ENCODE measurements at regions not wholly inside any gene's neighbourhood (a gene's known extent, or its start where the extent isn't known, plus 50 kb on each side); places are given as distances from the start of the nearest gene placed in this dataset.
"Not testable (repeated sequence)": the region's sequence is repeated elsewhere in the genome, so short reads cannot be mapped to it uniquely, and the experiment has no call there.

GRCh38 chrX:41029332-41029731 lies 55.9 kb upstream of the USP9X start:
- Histone ChIP-seq H3K4me2 (ENCODE audit: insufficient read depth, low read length) (no peak overlapping the region), H4K20me1 (ENCODE audit: insufficient read depth, low read length) (no peaks in the 10 kb centered on the region), H3K9me3 (ENCODE audit: insufficient read depth, low read length, severe bottlenecking) (no peaks in the 10 kb centered on the region), H2AFZ (ENCODE audit: low read depth, low read length) (no peak overlapping the region), H3K27me3 (ENCODE audit: insufficient read depth, low read length, poor library complexity) (no peaks in the 10 kb centered on the region), H3K4me1 (ENCODE audit: insufficient read depth, low read length) (no peaks in the 10 kb centered on the region), H3K36me3 (ENCODE audit: insufficient read depth, low read length) (no peaks in the 10 kb centered on the region), H3K27ac (ENCODE audit: low read length) (no peak overlapping the region), H3K79me2 (ENCODE audit: insufficient read depth, low read length) (no peaks in the 10 kb centered on the region), H3K9ac (ENCODE audit: low read depth, low read length) (no peak overlapping the region), H3K4me3 (ENCODE audit: low read depth in 1 of 2, low read length in 2 of 2) (no peak overlapping the region)
- no peak for DNase-seq
- TF ChIP-seq EZH2 (IDR thresholded peaks at IDR 0.05; ENCODE audit: borderline replicate concordance, low read depth, low read length, severe bottlenecking) (no peak), CTCF (IDR thresholded peaks at IDR 0.05; ENCODE audit: borderline replicate concordance, extremely low read depth, low read length, poor library complexity, severe bottlenecking) (no peak)
- ATAC-seq (ENCODE audit: insufficient read depth, low read depth), result no peak

- TF ChIP-seq CTCF (IDR thresholded peaks at IDR 0.05; ENCODE audit: borderline replicate concordance, extremely low read depth, low read length, poor library complexity, severe bottlenecking) (no peak), EZH2 (IDR thresholded peaks at IDR 0.05; ENCODE audit: borderline replicate concordance, low read depth, low read length, severe bottlenecking) (no peak)
- Histone ChIP-seq H3K9me3 (ENCODE audit: insufficient read depth, low read length, severe bottlenecking) (no peaks in the 10 kb centered on the region), H3K4me3 (ENCODE audit: low read depth in 1 of 2, low read length in 2 of 2) (no peak overlapping the region), H3K4me1 (ENCODE audit: insufficient read depth, low read length) (no peaks in the 10 kb centered on the region), H3K4me2 (ENCODE audit: insufficient read depth, low read length) (no peak overlapping the region), H3K36me3 (ENCODE audit: insufficient read depth, low read length) (no peaks in the 10 kb centered on the region), H3K79me2 (ENCODE audit: insufficient read depth, low read length) (no peaks in the 10 kb centered on the region), H3K9ac (ENCODE audit: low read depth, low read length) (no peak overlapping the region), H4K20me1 (ENCODE audit: insufficient read depth, low read length) (no peaks in the 10 kb centered on the region), H3K27ac (ENCODE audit: low read length) (no peak overlapping the region), H3K27me3 (ENCODE audit: insufficient read depth, low read length, poor library complexity) (no peaks in the 10 kb centered on the region), H2AFZ (ENCODE audit: low read depth, low read length) (no peak overlapping the region)
- no peak for ATAC-seq (ENCODE audit: insufficient read depth, low read depth)
- DNase-seq, result no peak
Observed at GRCh38 chrX:41031256-41031967, 53.8 kb upstream of the USP9X start.

- H3K4me1 ChIP-seq (ENCODE audit: insufficient read depth, low read length), result no peaks in the 10 kb centered on the region
- DNase-seq (no peak), ATAC-seq (ENCODE audit: insufficient read depth, low read depth) (no peak)
- no peaks in the 10 kb centered on the region for H3K79me2 ChIP-seq (ENCODE audit: insufficient read depth, low read length)
- H2AFZ ChIP-seq (ENCODE audit: low read depth, low read length), result no peak overlapping the region
- H3K27me3 ChIP-seq (ENCODE audit: insufficient read depth, low read length, poor library complexity), result no peaks in the 10 kb centered on the region
- H3K36me3 ChIP-seq (ENCODE audit: insufficient read depth, low read length), result no peaks in the 10 kb centered on the region
- H3K4me2 ChIP-seq (ENCODE audit: insufficient read depth, low read length), result no peak overlapping the region
- H3K9ac ChIP-seq (ENCODE audit: low read depth, low read length), result no peak overlapping the region
- no peaks in the 10 kb centered on the region for H3K9me3 ChIP-seq (ENCODE audit: insufficient read depth, low read length, severe bottlenecking)
- TF ChIP-seq EZH2 (IDR thresholded peaks at IDR 0.05; ENCODE audit: borderline replicate concordance, low read depth, low read length, severe bottlenecking), result no peak
- TF ChIP-seq CTCF (IDR thresholded peaks at IDR 0.05; ENCODE audit: borderline replicate concordance, extremely low read depth, low read length, poor library complexity, severe bottlenecking), result no peak
- H4K20me1 ChIP-seq (ENCODE audit: insufficient read depth, low read length), result no peaks in the 10 kb centered on the region
- H3K27ac ChIP-seq (ENCODE audit: low read length), result no peak overlapping the region
- no peak overlapping the region for H3K4me3 ChIP-seq (ENCODE audit: low read depth in 1 of 2, low read length in 2 of 2)
Observed at GRCh38 chrX:41033299-41033698, 51.9 kb upstream of the USP9X start.

GRCh38 chrX:41034902-41035301 lies 50.3 kb upstream of the USP9X start:
- not testable (repeated sequence) for H3K4me1 ChIP-seq (ENCODE audit: insufficient read depth, low read length); H3K36me3 ChIP-seq (ENCODE audit: insufficient read depth, low read length); H3K27me3 ChIP-seq (ENCODE audit: insufficient read depth, low read length, poor library complexity); H4K20me1 ChIP-seq (ENCODE audit: insufficient read depth, low read length); H3K4me3 ChIP-seq (ENCODE audit: low read depth in 1 of 2, low read length in 2 of 2); H3K27ac ChIP-seq (ENCODE audit: low read length); ATAC-seq (ENCODE audit: insufficient read depth, low read depth); H3K9ac ChIP-seq (ENCODE audit: low read depth, low read length); H3K9me3 ChIP-seq (ENCODE audit: insufficient read depth, low read length, severe bottlenecking); H3K4me2 ChIP-seq (ENCODE audit: insufficient read depth, low read length); DNase-seq; H3K79me2 ChIP-seq (ENCODE audit: insufficient read depth, low read length); H2AFZ ChIP-seq (ENCODE audit: low read depth, low read length)
